Psoas muscle (tissue), 7 donors: ENCODE measurements at regions not wholly inside any gene's neighbourhood (a gene's known extent, or its start where the extent isn't known, plus 50 kb on each side); places are given as distances from the start of the nearest gene placed in this dataset.

Experiments
- ATAC-seq, 4 donors: fragments of 200-7000 bp; cut with Tn5 transposase; one replicate each; pipeline ENCODE4 v1.9.1; 2020; ENCODE audit warnings: moderate library complexity in 3 of 4, mild to moderate bottlenecking in 2 of 4
- DNase-seq, 2 donors: peaks; one replicate each; pipeline ENCODE4 v3.0.0-alpha.2; 2020
- H3K27ac ChIP-seq: fragments of 200-600 bp; one replicate; pipeline ENCODE4 v1.8.0; 2022
- H3K27me3 ChIP-seq, 3 donors: fragments of 200-600 bp in 1 of 3; one replicate each; pipeline versions ENCODE4 v1.6.1 to v1.8.0; 2013 to 2022; ENCODE audit warnings: low read length in 2 of 3, mild to moderate bottlenecking in 2 of 3, moderate library complexity in 1 of 3; ENCODE audit not compliant: insufficient read depth in 3 of 3
- H3K36me3 ChIP-seq, 2 donors: fragments of 200-600 bp in 1 of 2; one replicate each; pipeline versions ENCODE4 v1.6.1 to v1.8.0; 2013 to 2022; ENCODE audit warnings: low read depth in 1 of 2, mild to moderate bottlenecking in 1 of 2, moderate library complexity in 1 of 2; ENCODE audit not compliant: insufficient read depth in 1 of 2
- H3K4me1 ChIP-seq: fragments of 200-600 bp; one replicate; pipeline ENCODE4 v1.8.0; 2022
- H3K4me3 ChIP-seq: fragments of 200-600 bp; one replicate; pipeline ENCODE4 v1.8.0; 2022; ENCODE audit warnings: mild to moderate bottlenecking
- H3K9me3 ChIP-seq: fragments of 200-600 bp; one replicate; pipeline ENCODE4 v1.8.0; 2022
- CTCF ChIP-seq: fragments of 200-600 bp; IDR thresholded peaks from one replicate; pipeline ENCODE4 v1.8.0; 2022; ENCODE audit warnings: antibody characterized with exemption
- WGBS, 3 donors: extraction: QIAGEN DNeasy Blood & Tissue Kit; methylation state at CpG; one replicate each; pipeline versions ENCODE4 v1.1.6 to v1.1.7; 2013; 5-methylcytosine and 5-hydroxymethylcytosine counted together
- intact Hi-C, 2 donors: fragments of 100-400 bp; cut with DNase I; formaldehyde crosslinking; loops; one replicate each; pipeline versions ENCODE4 v1.11.0 to v1.14.2; 2022
- donor health status: healthy with polysubstance abuse.
- donor health status: DM: no; HTN: no; CAD: no; lungs with moderate emphysema.
- donor health status: Bipolar disorder and iron deficiency.
- donor health status: healthy.
- donor health status: DM: yes; HTN: yes; CAD: no.
- donor health status: DM: no; HTN: no; CAD: no.
- donor health status: DM: yes; HTN: yes; CAD: no.

GRCh38 chr11:122604621-122605020 lies 50.9 kb upstream of the UBASH3B start:
- Histone ChIP-seq H3K27ac (no peak overlapping the region), H3K27me3 (peaks cover 0 to 9% (median 0%) of the 10 kb centered on the region in 3 donors), H3K36me3 (no peaks in the 10 kb centered on the region), H3K4me1 (no peaks in the 10 kb centered on the region), H3K9me3 (no peaks in the 10 kb centered on the region), H3K4me3 (no peak overlapping the region)
- ATAC-seq: no peak
- DNase-seq: no peak
- intact Hi-C loops: no loop called here
- TF ChIP-seq CTCF: no peak
- WGBS, 3 donors: 88 to 93% (median 88%) methylated on average over 4 of the region's 4 CpGs

GRCh38 chr11:122601141-122602125 lies 54.1 kb upstream of the UBASH3B start:
- 58 to 64% (median 60%) methylated on average over 7 of the region's 7 CpGs for WGBS, 3 donors
- Histone ChIP-seq H3K27me3 (peaks cover 0 to 9% (median 0%) of the 10 kb centered on the region in 3 donors), H3K27ac (no peak overlapping the region), H3K36me3 (no peaks in the 10 kb centered on the region), H3K9me3 (no peaks in the 10 kb centered on the region), H3K4me3 (no peak overlapping the region), H3K4me1 (no peaks in the 10 kb centered on the region)
- ATAC-seq: peak in 2 of 4 donors; percentile 10 to 19
- no peak for TF ChIP-seq CTCF
- intact Hi-C loops: no loop called here
- DNase-seq: no peak

GRCh38 chr11:122600290-122600689 lies 55.2 kb upstream of the UBASH3B start:
- intact Hi-C loops: no loop called here
- 86 to 94% (median 89%) methylated on average over 2 of the region's 2 CpGs for WGBS, 3 donors
- DNase-seq (no peak), ATAC-seq (no peak)
- H3K27ac ChIP-seq: no peak overlapping the region
- no peaks in the 10 kb centered on the region for H3K9me3 ChIP-seq
- H3K27me3 ChIP-seq: peaks cover 0 to 6% (median 0%) of the 10 kb centered on the region in 3 donors
- no peaks in the 10 kb centered on the region for H3K4me1 ChIP-seq
- no peak overlapping the region for H3K4me3 ChIP-seq
- H3K36me3 ChIP-seq: no peaks in the 10 kb centered on the region
- TF ChIP-seq CTCF: no peak

DNA sequence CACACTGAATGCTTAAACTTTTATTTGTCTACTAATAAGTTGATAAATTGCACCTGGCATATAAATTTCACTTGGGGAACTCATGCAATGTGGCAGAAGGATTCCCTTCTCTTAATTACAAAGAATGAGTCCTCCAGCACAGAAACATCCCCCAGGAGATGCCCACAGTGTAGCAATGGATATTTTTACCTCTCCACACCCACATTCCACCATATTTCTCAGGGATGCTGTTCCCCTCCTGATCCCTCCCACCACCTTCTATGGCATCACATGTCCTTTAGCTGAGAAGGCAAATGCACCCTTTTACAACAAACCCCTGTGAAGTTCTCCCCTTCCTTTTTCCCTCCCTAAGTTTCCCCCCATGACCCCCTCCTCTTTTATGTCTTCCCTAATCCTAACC lies 56.1 kb upstream of the UBASH3B start:
- H3K27me3 ChIP-seq: peaks cover 0 to 6% (median 0%) of the 10 kb centered on the region in 3 donors
- DNase-seq: no peak
- H3K9me3 ChIP-seq: no peaks in the 10 kb centered on the region
- ATAC-seq: no peak
- H3K27ac ChIP-seq: no peak overlapping the region
- H3K4me3 ChIP-seq: no peak overlapping the region
- H3K36me3 ChIP-seq: no peaks in the 10 kb centered on the region
- no peak for TF ChIP-seq CTCF
- H3K4me1 ChIP-seq: no peaks in the 10 kb centered on the region
- intact Hi-C loops: no loop called here
